HepG2 (cell line): ENCODE measurements at regions not wholly inside any gene's neighbourhood (a gene's known extent, or its start where the extent isn't known, plus 50 kb on each side); places are given as distances from the start of the nearest gene placed in this dataset.

Experiments
- ATAC-seq: fragments of 200-7000 bp; cut with Tn5 transposase; 3 replicates; pipeline ENCODE4 v1.9.1; 2020; ENCODE audit warnings: mild to moderate bottlenecking, moderate library complexity
- BruUV-seq: library from RNA; stranded (reverse); fragments of 400-500 nt; replicated peaks from 2 replicates; lab custom pipeline; 2021; lab: Mats Ljungman, UMichigan
- CTCF ChIA-PET: fragments of 300-600 bp; formaldehyde crosslinking; extraction: SDS; loops from one replicate; lab custom pipeline; 2021; ENCODE audit warnings: low total read pairs, inconsistent platforms, low intra/inter-chr PET ratio; lab: Yijun Ruan, JAX
- POLR2A ChIA-PET: fragments of 350-600 bp; sonication (Branson Sonifier 250); formaldehyde crosslinking; loops from one replicate; lab custom pipeline; 2020; ENCODE audit warnings: antibody characterized with exemption, inconsistent platforms; lab: Yijun Ruan, JAX
- DNase-seq: peaks from one replicate; pipeline ENCODE4 v3.0.0-alpha.2; 2015; ENCODE audit warnings: low spot score
- FAIRE-seq: peaks from 3 replicates; lab custom pipeline; 2011; peaks lifted over from hg19 to GRCh38; lab: Jason Lieb, UNC
- H2AFZ ChIP-seq: one replicate; pipeline ENCODE4 v1.6.1; 2011; ENCODE audit warnings: low read length, inconsistent platforms
- H3K27ac ChIP-seq: fragments of 300-600 bp; 3 replicates; pipeline ENCODE4 v1.8.0; 2011; ENCODE audit warnings: mixed run types, mild to moderate bottlenecking, mixed read lengths, low read length, inconsistent platforms; ENCODE audit not compliant: insufficient read depth; ENCODE audit errors: extremely low read length
- H3K27me3 ChIP-seq, 2 experiments: fragments of 200-600 bp in 1 of 2; 2 replicates in 1 of 2; 3 replicates in 1 of 2; pipeline versions ENCODE4 v1.6.0 to v1.8.0; 2011; ENCODE audit warnings: low read length in 2 of 2, mild to moderate bottlenecking in 2 of 2, moderate library complexity in 2 of 2, inconsistent platforms in 1 of 2; ENCODE audit not compliant: insufficient read depth in 2 of 2, control insufficient read depth in 1 of 2
- H3K36me3 ChIP-seq, 2 experiments: fragments of 200-600 bp in 1 of 2; replicated peaks in 1 of 2; 2 replicates in 1 of 2; 3 replicates in 1 of 2; pipeline versions ENCODE4 v1.5.1 to v1.8.0; 2011; ENCODE audit warnings: low read length in 2 of 2, inconsistent platforms in 1 of 2; ENCODE audit not compliant: insufficient read depth in 2 of 2, control insufficient read depth in 1 of 2
- H3K4me1 ChIP-seq: 2 replicates; pipeline ENCODE4 v1.5.1; 2012; ENCODE audit warnings: low read length, inconsistent platforms; ENCODE audit not compliant: insufficient read depth
- H3K4me2 ChIP-seq: 2 replicates; pipeline ENCODE4 v1.6.0; 2011; ENCODE audit warnings: low read depth, low read length, inconsistent platforms
- H3K4me3 ChIP-seq, 3 experiments: fragments of 200-600 bp in 1 of 3; sonication (generic), shearing (Covaris generic) in 1 of 3; replicated peaks in 1 of 3; 2 replicates each; pipeline ENCODE4 v1.5.1; 2011 to 2016; ENCODE audit warnings: low read length in 3 of 3, inconsistent platforms in 2 of 3, low read depth in 2 of 3, mild to moderate bottlenecking in 2 of 3, control low read depth in 1 of 3, mixed read lengths in 1 of 3; ENCODE audit not compliant: insufficient read depth in 1 of 3
- H3K79me2 ChIP-seq: one replicate; pipeline ENCODE4 v1.6.1; 2011; ENCODE audit warnings: low read length, inconsistent platforms; ENCODE audit not compliant: insufficient read depth
- H3K9ac ChIP-seq: 2 replicates; pipeline ENCODE4 v1.6.0; 2011; ENCODE audit warnings: mild to moderate bottlenecking, low read depth, low read length, inconsistent platforms; ENCODE audit not compliant: insufficient read depth
- H3K9me3 ChIP-seq: 2 replicates; pipeline ENCODE4 v1.5.1; 2012; ENCODE audit warnings: mild to moderate bottlenecking, low read length
- H4K20me1 ChIP-seq: 2 replicates; pipeline ENCODE4 v1.6.0; 2011; ENCODE audit warnings: inconsistent platforms, mild to moderate bottlenecking, low read length, moderate library complexity; ENCODE audit not compliant: insufficient read depth
- ATF7-NPFF ChIP-seq: sonication (generic); formaldehyde crosslinking; IDR thresholded peaks from 2 replicates; pipeline ENCODE4 v1.8.1; 2023; ENCODE audit warnings: mild to moderate bottlenecking, low read depth, missing genetic modification reagents, moderate library complexity
- CCDC6 ChIP-seq: sonication (generic); formaldehyde crosslinking; IDR thresholded peaks from 2 replicates; pipeline ENCODE4 v1.8.1; 2022; ENCODE audit warnings: mild to moderate bottlenecking, missing genetic modification reagents, moderate library complexity
- GTF2F1 ChIP-seq: fragments of 150-350 bp; IDR thresholded peaks from 2 replicates; pipeline ENCODE4 v1.6.1; 2014; ENCODE audit warnings: low read length
- HDAC2 ChIP-seq: sonication (generic); formaldehyde crosslinking; IDR thresholded peaks from 2 replicates; pipeline ENCODE4 v1.4.0; 2020; ENCODE audit warnings: missing genetic modification reagents
- HOXA3 ChIP-seq: sonication (generic); formaldehyde crosslinking; IDR thresholded peaks from 2 replicates; pipeline ENCODE4 v1.5.0; 2020; ENCODE audit warnings: missing genetic modification reagents
- SIX1 ChIP-seq: sonication (generic); formaldehyde crosslinking; IDR thresholded peaks from 2 replicates; pipeline ENCODE4 v1.4.0; 2020; ENCODE audit warnings: missing genetic modification reagents, borderline replicate concordance
- ZNF577 ChIP-seq: sonication (generic); formaldehyde crosslinking; IDR thresholded peaks from 2 replicates; pipeline ENCODE4 v1.4.0; 2020; ENCODE audit warnings: mild to moderate bottlenecking, low read depth, missing genetic modification reagents, borderline replicate concordance
- ZNF629 ChIP-seq: sonication (generic); formaldehyde crosslinking; conservative IDR thresholded peaks from 2 replicates; pipeline ENCODE4 v1.5.0; 2020; ENCODE audit warnings: missing genetic modification reagents
- WGBS: methylation state at CpG from one replicate; pipeline ENCODE4 v1.1.6; 2017; ENCODE audit warnings: low lambda C conversion rate; 5-methylcytosine and 5-hydroxymethylcytosine counted together
- in situ Hi-C: cut with HindIII; loops from 2 replicates; pipeline ENCODE4 v1.10.0; 2017; ENCODE audit warnings: low pct_unique_long_range_greater_than_20kb; ENCODE audit not compliant: extremely low pct_ligation_motif_present
- intact Hi-C: fragments of 100-400 bp; cut with micrococcal nuclease; formaldehyde crosslinking; loops from one replicate; pipeline ENCODE4 v1.10.0; 2022; ENCODE audit not compliant: unreplicated experiment

DNA sequence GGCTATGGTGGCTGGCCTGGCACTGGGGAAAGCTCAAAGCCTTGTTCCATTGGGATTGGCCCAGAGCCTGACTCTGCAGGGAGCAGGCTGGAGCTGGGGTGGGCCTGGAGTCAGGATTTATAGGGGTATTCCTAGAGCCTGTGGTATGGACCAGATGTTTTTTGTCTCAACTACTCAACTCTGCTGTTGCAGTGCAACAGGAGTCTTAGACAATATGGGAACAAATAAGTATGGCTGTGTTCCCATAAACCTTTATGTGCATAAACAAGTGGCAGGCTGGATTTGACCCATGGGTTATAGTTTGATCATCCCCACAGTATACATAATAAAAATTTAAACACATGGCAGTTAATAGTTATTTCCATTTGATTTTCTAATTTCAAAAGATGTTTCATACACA, 557.9 kb upstream of the ARX start:
- no TSS peak for BruUV-seq
- intact Hi-C loops, result no loop called here
- no peak for TF ChIP-seq ZNF577
- no peak for TF ChIP-seq GTF2F1
- TF ChIP-seq CCDC6 (CRISPR knock-in tag), result no peak
- TF ChIP-seq ATF7-NPFF (CRISPR knock-in tag), result no peak
- no peak for TF ChIP-seq SIX1 (CRISPR knock-in tag)
- TF ChIP-seq ZNF629 (CRISPR knock-in tag), result no peak
- TF ChIP-seq HDAC2 (CRISPR knock-in tag), result no peak

GRCh38 chrX:25596921-25597320, 541.2 kb upstream of the MAGEB18 start:
- 11% methylated on average over 2 of the region's 2 CpGs for WGBS

More for the DNA sequence above, 557.9 kb upstream of the ARX start:
- no peaks in the 10 kb centered on the region for H3K9me3 ChIP-seq
- in situ Hi-C loops, result no loop called here
- CTCF ChIA-PET, result no interaction called here
- no peaks in the 10 kb centered on the region for H3K4me1 ChIP-seq
- DNase-seq (no peak), ATAC-seq (no peak), FAIRE-seq (no peak)
- H3K4me3 ChIP-seq, result no peak overlapping the region
- no peak overlapping the region for H3K4me2 ChIP-seq
- no peak overlapping the region for H3K27ac ChIP-seq
- no peak overlapping the region for H2AFZ ChIP-seq
- no peaks in the 10 kb centered on the region for H3K27me3 ChIP-seq
- H4K20me1 ChIP-seq, result no peaks in the 10 kb centered on the region
- H3K36me3 ChIP-seq, result no peaks in the 10 kb centered on the region
- POLR2A ChIA-PET, result no interaction called here
- H3K9ac ChIP-seq, result no peak overlapping the region
- no peaks in the 10 kb centered on the region for H3K79me2 ChIP-seq

More at GRCh38 chrX:25596921-25597320, 541.2 kb upstream of the MAGEB18 start:
- Histone ChIP-seq H3K4me2 (no peak overlapping the region), H3K4me3 (no peak overlapping the region), H3K9me3 (no peaks in the 10 kb centered on the region), H3K79me2 (no peaks in the 10 kb centered on the region), H4K20me1 (no peaks in the 10 kb centered on the region), H2AFZ (no peak overlapping the region), H3K27ac (no peak overlapping the region), H3K36me3 (no peaks in the 10 kb centered on the region), H3K27me3 (no peaks in the 10 kb centered on the region), H3K9ac (no peak overlapping the region), H3K4me1 (no peaks in the 10 kb centered on the region)
- ChIA-PET CTCF (no interaction called here), POLR2A (no interaction called here)
- intact Hi-C loops, result no loop called here
- BruUV-seq, result no TSS peak
- no peak for ATAC-seq
- in situ Hi-C loops, result no loop called here
- TF ChIP-seq HOXA3, result no peak
- DNase-seq, result no peak
- no peak for FAIRE-seq
